Dendritic cell treated with granulocyte-macrophage colony-stimulating factor and Interleukin-4, amounts not matched to agents 40 ng/mL and 50 ng/mL, for 4 days (primary cell): ENCODE measurements at regions not wholly inside any gene's neighbourhood (a gene's known extent, or its start where the extent isn't known, plus 50 kb on each side); places are given as distances from the start of the nearest gene placed in this dataset.

Experiments
- H3K27ac Mint-ChIP-seq: one replicate; pipeline ENCODE4 v1.8.0; 2022; ENCODE audit warnings: mild to moderate bottlenecking, mixed read lengths
- H3K27me3 Mint-ChIP-seq: one replicate; pipeline ENCODE4 v1.8.0; 2022; ENCODE audit warnings: mild to moderate bottlenecking, mixed read lengths
- H3K36me3 Mint-ChIP-seq: one replicate; pipeline ENCODE4 v1.8.0; 2022; ENCODE audit warnings: low read depth, mixed read lengths
- H3K4me1 Mint-ChIP-seq: one replicate; pipeline ENCODE4 v1.8.0; 2022; ENCODE audit warnings: low read depth, mixed read lengths
- H3K4me3 Mint-ChIP-seq: one replicate; pipeline ENCODE4 v1.8.0; 2022; ENCODE audit warnings: mild to moderate bottlenecking, moderate library complexity, mixed read lengths
- H3K9me3 Mint-ChIP-seq: one replicate; pipeline ENCODE4 v1.8.0; 2022; ENCODE audit warnings: mixed read lengths
- intact Hi-C: fragments of 100-400 bp; cut with micrococcal nuclease; formaldehyde crosslinking; loops from one replicate; pipeline ENCODE4 v1.15.0; 2022

GRCh38 chr2:100761365-100761764 is 58.6 kb upstream of the NPAS2 start:
- no peak overlapping the region for H3K4me3 Mint-ChIP-seq
- H3K27me3 Mint-ChIP-seq: peaks cover 17% of the 10 kb centered on the region
- H3K9me3 Mint-ChIP-seq: peaks cover 7% of the 10 kb centered on the region
- H3K27ac Mint-ChIP-seq: no peak overlapping the region
- no peaks in the 10 kb centered on the region for H3K36me3 Mint-ChIP-seq
- H3K4me1 Mint-ChIP-seq: no peaks in the 10 kb centered on the region
- intact Hi-C loops: no loop called here

GRCh38 chr2:100764430-100764829 is 55.5 kb upstream of the NPAS2 start:
- Mint-ChIP-seq H3K27ac (no peak overlapping the region), H3K27me3 (peaks cover 27% of the 10 kb centered on the region), H3K36me3 (no peaks in the 10 kb centered on the region), H3K4me3 (no peak overlapping the region), H3K4me1 (no peaks in the 10 kb centered on the region), H3K9me3 (no peaks in the 10 kb centered on the region)
- intact Hi-C loops: no loop called here

- Mint-ChIP-seq H3K36me3 (no peaks in the 10 kb centered on the region), H3K9me3 (no peaks in the 10 kb centered on the region), H3K4me3 (no peak overlapping the region), H3K27me3 (peaks cover 25% of the 10 kb centered on the region), H3K27ac (no peak overlapping the region), H3K4me1 (no peaks in the 10 kb centered on the region)
- intact Hi-C loops: no loop called here
These were observed 54.5 kb upstream of the NPAS2 start for GRCh38 chr2:100765481-100765880.

GRCh38 chr2:100766256-100766655 is 53.7 kb upstream of the NPAS2 start:
- Mint-ChIP-seq H3K36me3 (no peaks in the 10 kb centered on the region), H3K27ac (no peak overlapping the region), H3K27me3 (peaks cover 27% of the 10 kb centered on the region), H3K4me3 (no peak overlapping the region), H3K4me1 (no peaks in the 10 kb centered on the region), H3K9me3 (no peaks in the 10 kb centered on the region)
- intact Hi-C loops: no loop called here

- intact Hi-C loops: no loop called here
These were observed 53.1 kb upstream of the NPAS2 start for GRCh38 chr2:100766806-100767205.

GRCh38 chr2:100767224-100767653 is 52.7 kb upstream of the NPAS2 start:
- H3K27me3 Mint-ChIP-seq: peaks cover 29% of the 10 kb centered on the region
- H3K9me3 Mint-ChIP-seq: no peaks in the 10 kb centered on the region
- H3K36me3 Mint-ChIP-seq: no peaks in the 10 kb centered on the region
- no peak overlapping the region for H3K27ac Mint-ChIP-seq
- H3K4me3 Mint-ChIP-seq: no peak overlapping the region
- no peaks in the 10 kb centered on the region for H3K4me1 Mint-ChIP-seq
- intact Hi-C loops: no loop called here

More at GRCh38 chr2:100766806-100767205, 53.1 kb upstream of the NPAS2 start:
- Mint-ChIP-seq H3K27me3 (peaks cover 27% of the 10 kb centered on the region), H3K4me3 (no peak overlapping the region), H3K36me3 (no peaks in the 10 kb centered on the region), H3K4me1 (no peaks in the 10 kb centered on the region), H3K27ac (no peak overlapping the region), H3K9me3 (no peaks in the 10 kb centered on the region)

- no peak overlapping the region for H3K27ac Mint-ChIP-seq
- no peaks in the 10 kb centered on the region for H3K4me1 Mint-ChIP-seq
- H3K9me3 Mint-ChIP-seq: no peaks in the 10 kb centered on the region
- H3K27me3 Mint-ChIP-seq: peaks cover 27% of the 10 kb centered on the region
- H3K4me3 Mint-ChIP-seq: no peak overlapping the region
- intact Hi-C loops: no loop called here
- no peaks in the 10 kb centered on the region for H3K36me3 Mint-ChIP-seq
These were observed 51.8 kb upstream of the NPAS2 start for GRCh38 chr2:100767810-100768806.
